ENCODE measurements at regions not wholly inside any gene's neighbourhood (a gene's known extent, or its start where the extent isn't known, plus 50 kb on each side); places are given as distances from the start of the nearest gene placed in this dataset.

DNA sequence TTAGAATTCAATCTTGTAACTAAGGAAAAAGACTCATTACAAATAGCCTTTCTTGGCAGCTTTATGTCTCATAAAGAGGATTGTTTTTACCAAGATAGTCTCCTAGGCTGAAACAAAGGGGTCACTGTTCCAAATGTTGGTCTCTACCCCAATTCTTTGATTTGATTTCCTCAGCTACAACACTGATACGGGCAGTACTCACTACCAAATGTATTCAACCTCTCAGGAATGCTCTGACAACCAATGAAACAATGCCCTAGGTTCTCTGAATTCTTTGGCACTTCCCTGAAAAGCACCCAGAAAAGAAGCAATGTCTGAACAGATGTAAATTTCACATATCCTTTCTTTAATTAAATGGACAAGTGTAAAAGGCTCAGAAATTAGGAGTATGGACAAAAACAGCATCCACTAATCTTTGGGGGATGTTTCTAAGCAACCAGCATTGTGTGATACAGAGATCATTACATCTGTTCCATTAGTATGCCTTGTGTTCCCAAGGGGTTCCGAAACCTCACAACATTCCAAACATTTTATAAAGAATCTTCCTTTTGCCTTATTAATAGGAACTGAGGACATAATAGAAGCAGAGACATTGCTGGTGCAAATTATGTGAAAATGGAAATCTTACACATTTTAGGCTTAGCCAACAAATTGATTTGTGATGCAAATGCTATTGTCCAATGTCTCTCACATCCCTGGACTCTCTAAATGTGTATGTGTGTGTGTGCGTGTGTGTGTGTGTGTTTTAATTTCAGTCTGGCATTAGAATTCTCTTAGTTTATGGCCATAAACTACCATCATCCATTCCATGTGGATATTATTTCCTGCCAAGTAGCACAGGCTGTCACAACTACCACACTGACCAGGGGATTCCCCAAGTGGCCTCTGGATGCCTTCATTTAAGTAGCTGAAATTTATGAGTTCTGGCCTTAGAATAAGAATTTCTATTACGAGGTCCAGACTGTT lies 276.0 kb downstream of the MTX2 start:
- Histone ChIP-seq H3K27ac (ENCODE audit: extremely low read length, insufficient read depth, low read length) (no peak overlapping the region), H2AFZ (ENCODE audit: low read length) (no peak overlapping the region), H3K79me2 (ENCODE audit: insufficient read depth, low read length) (no peaks in the 10 kb centered on the region), H3K4me2 (ENCODE audit: low read depth, low read length) (no peak overlapping the region), H3K9me3 (ENCODE audit: low read length) (no peaks in the 10 kb centered on the region), H3K4me3 (replicated peaks in 1 of 3; ENCODE audit: insufficient read depth in 1 of 3, low read depth in 2 of 3, low read length in 3 of 3) (no peak overlapping the region), H3K4me1 (ENCODE audit: insufficient read depth, low read length) (no peaks in the 10 kb centered on the region), H3K27me3 (ENCODE audit: control insufficient read depth in 1 of 2, insufficient read depth in 2 of 2, low read length in 2 of 2) (no peaks in the 10 kb centered on the region), H3K9ac (ENCODE audit: insufficient read depth, low read depth, low read length) (no peak overlapping the region), H3K36me3 (replicated peaks in 1 of 2; ENCODE audit: control insufficient read depth in 1 of 2, insufficient read depth in 2 of 2, low read length in 2 of 2) (no peaks in the 10 kb centered on the region), H4K20me1 (ENCODE audit: insufficient read depth, low read length) (no peaks in the 10 kb centered on the region)
- intact Hi-C loops (cut with micrococcal nuclease; ENCODE audit: unreplicated experiment): no loop called here
- ChIA-PET CTCF (ENCODE audit: low intra/inter-chr PET ratio, low total read pairs) (no interaction called here), POLR2A (no interaction called here)
- DNase-seq (ENCODE audit: low spot score): no peak
- no peak for ATAC-seq
- TF ChIP-seq TBP (CRISPR knock-in tag; IDR thresholded peaks at IDR 0.05) (no peak), PPARG (CRISPR knock-in tag; conservative IDR thresholded peaks at IDR 0.05) (no peak), ZNF674 (CRISPR knock-in tag; IDR thresholded peaks at IDR 0.05; ENCODE audit: low read depth) (no peak), LCORL (IDR thresholded peaks at IDR 0.05) (no peak), LCORL (CRISPR knock-in tag; IDR thresholded peaks at IDR 0.05) (no peak), FOXM1 (CRISPR knock-in tag; IDR thresholded peaks at IDR 0.05) (no peak), ZFP36L2 (CRISPR knock-in tag; IDR thresholded peaks at IDR 0.05) (no peak)
- TF ChIP-seq, protein P1, sequence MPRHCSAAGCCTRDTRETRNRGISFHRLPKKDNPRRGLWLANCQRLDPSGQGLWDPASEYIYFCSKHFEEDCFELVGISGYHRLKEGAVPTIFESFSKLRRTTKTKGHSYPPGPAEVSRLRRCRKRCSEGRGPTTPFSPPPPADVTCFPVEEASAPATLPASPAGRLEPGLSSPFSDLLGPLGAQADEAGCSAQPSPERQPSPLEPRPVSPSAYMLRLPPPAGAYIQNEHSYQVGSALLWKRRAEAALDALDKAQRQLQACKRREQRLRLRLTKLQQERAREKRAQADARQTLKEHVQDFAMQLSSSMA (CRISPR knock-in tag; IDR thresholded peaks at IDR 0.05): no peak
- TF ChIP-seq, protein P2, sequence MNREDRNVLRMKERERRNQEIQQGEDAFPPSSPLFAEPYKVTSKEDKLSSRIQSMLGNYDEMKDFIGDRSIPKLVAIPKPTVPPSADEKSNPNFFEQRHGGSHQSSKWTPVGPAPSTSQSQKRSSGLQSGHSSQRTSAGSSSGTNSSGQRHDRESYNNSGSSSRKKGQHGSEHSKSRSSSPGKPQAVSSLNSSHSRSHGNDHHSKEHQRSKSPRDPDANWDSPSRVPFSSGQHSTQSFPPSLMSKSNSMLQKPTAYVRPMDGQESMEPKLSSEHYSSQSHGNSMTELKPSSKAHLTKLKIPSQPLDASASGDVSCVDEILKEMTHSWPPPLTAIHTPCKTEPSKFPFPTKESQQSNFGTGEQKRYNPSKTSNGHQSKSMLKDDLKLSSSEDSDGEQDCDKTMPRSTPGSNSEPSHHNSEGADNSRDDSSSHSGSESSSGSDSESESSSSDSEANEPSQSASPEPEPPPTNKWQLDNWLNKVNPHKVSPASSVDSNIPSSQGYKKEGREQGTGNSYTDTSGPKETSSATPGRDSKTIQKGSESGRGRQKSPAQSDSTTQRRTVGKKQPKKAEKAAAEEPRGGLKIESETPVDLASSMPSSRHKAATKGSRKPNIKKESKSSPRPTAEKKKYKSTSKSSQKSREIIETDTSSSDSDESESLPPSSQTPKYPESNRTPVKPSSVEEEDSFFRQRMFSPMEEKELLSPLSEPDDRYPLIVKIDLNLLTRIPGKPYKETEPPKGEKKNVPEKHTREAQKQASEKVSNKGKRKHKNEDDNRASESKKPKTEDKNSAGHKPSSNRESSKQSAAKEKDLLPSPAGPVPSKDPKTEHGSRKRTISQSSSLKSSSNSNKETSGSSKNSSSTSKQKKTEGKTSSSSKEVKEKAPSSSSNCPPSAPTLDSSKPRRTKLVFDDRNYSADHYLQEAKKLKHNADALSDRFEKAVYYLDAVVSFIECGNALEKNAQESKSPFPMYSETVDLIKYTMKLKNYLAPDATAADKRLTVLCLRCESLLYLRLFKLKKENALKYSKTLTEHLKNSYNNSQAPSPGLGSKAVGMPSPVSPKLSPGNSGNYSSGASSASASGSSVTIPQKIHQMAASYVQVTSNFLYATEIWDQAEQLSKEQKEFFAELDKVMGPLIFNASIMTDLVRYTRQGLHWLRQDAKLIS (CRISPR knock-in tag; IDR thresholded peaks at IDR 0.05): no peak
- BruUV-seq (replicated peaks): no TSS peak
- no peak for FAIRE-seq
- in situ Hi-C loops (cut with HindIII; ENCODE audit: extremely low pct_ligation_motif_present, low pct_unique_long_range_greater_than_20kb): no loop called here
- WGBS (ENCODE audit: low lambda C conversion rate): 13% methylated on average over 4 of the region's 4 CpGs

All from HepG2 (cell line).